ENCODE measurements at regions not wholly inside any gene's neighbourhood (a gene's known extent, or its start where the extent isn't known, plus 50 kb on each side); places are given as distances from the start of the nearest gene placed in this dataset.

- TF ChIP-seq YY1 (IDR thresholded peaks at IDR 0.05; ENCODE audit: insufficient read depth, insufficient read length), result no peak
- TF ChIP-seq SUZ12 (IDR thresholded peaks at IDR 0.05; ENCODE audit: extremely low read depth, insufficient read depth, insufficient read length), result no peak
Measured at GRCh38 chr2:7910752-7911151, 771.1 kb upstream of the ID2 start.

Data from NT2/D1 (cell line).